Hepatocyte (in vitro differentiated cells): ENCODE measurements at regions not wholly inside any gene's neighbourhood (a gene's known extent, or its start where the extent isn't known, plus 50 kb on each side); places are given as distances from the start of the nearest gene placed in this dataset.

ENCODE experiments used
- DNase-seq: peaks from one replicate; pipeline ENCODE4 v3.0.0-alpha.2; 2016; ENCODE audit warnings: low spot score
- H2AFZ ChIP-seq: fragments of 200-600 bp; sonication (generic); 2 replicates; pipeline ENCODE4 v1.6.0; 2016; ENCODE audit warnings: antibody characterized with exemption, mild to moderate bottlenecking
- H3K27ac ChIP-seq: fragments of 200-600 bp; sonication (generic); 2 replicates; pipeline ENCODE4 v1.5.1; 2016; ENCODE audit warnings: mild to moderate bottlenecking
- H3K27me3 ChIP-seq: fragments of 200-600 bp; sonication (generic); 2 replicates; pipeline ENCODE4 v1.6.1; 2016
- H3K36me3 ChIP-seq: fragments of 200-600 bp; sonication (generic); replicated peaks from 2 replicates; pipeline ENCODE4 v1.5.1; 2016; ENCODE audit warnings: low read depth; ENCODE audit not compliant: insufficient read depth
- H3K4me1 ChIP-seq: fragments of 200-600 bp; sonication (generic); 2 replicates; pipeline ENCODE4 v1.5.1; 2016; ENCODE audit warnings: mild to moderate bottlenecking, moderate library complexity; ENCODE audit not compliant: insufficient read depth
- H3K4me2 ChIP-seq: fragments of 200-600 bp; sonication (generic); 2 replicates; pipeline ENCODE4 v1.6.0; 2016
- H3K4me3 ChIP-seq: fragments of 200-600 bp; sonication (generic); 2 replicates; pipeline ENCODE4 v1.5.1; 2016; ENCODE audit warnings: mild to moderate bottlenecking
- H3K79me2 ChIP-seq: fragments of 200-600 bp; sonication (generic); 2 replicates; pipeline ENCODE4 v1.6.0; 2017; ENCODE audit warnings: mild to moderate bottlenecking
- H3K9me2 ChIP-seq: fragments of 200-600 bp; sonication (generic); replicated peaks from 2 replicates; pipeline ENCODE4 v1.6.0; 2017; ENCODE audit warnings: mild to moderate bottlenecking; ENCODE audit not compliant: insufficient read depth
- H3K9me3 ChIP-seq: fragments of 200-600 bp; sonication (generic); 2 replicates; pipeline ENCODE4 v1.5.1; 2016; ENCODE audit warnings: low read depth, mild to moderate bottlenecking
- H4K20me1 ChIP-seq: fragments of 200-600 bp; sonication (generic); 2 replicates; pipeline ENCODE4 v1.6.0; 2016; ENCODE audit warnings: mild to moderate bottlenecking; ENCODE audit not compliant: insufficient read depth, poor library complexity, severe bottlenecking
- EZH2 ChIP-seq: fragments of 200-600 bp; sonication (generic); IDR thresholded peaks from 2 replicates; pipeline ENCODE4 v1.6.1; 2016; ENCODE audit warnings: antibody characterized with exemption, mild to moderate bottlenecking, borderline replicate concordance
- EZH2phosphoT487 ChIP-seq: fragments of 200-600 bp; sonication (generic); IDR thresholded peaks from one replicate; pipeline ENCODE4 v1.6.1; 2018; ENCODE audit warnings: antibody characterized with exemption, mild to moderate bottlenecking, low read depth, moderate library complexity; ENCODE audit not compliant: unreplicated experiment, severe bottlenecking
- WGBS: methylation state at CpG from one replicate; pipeline ENCODE4 v1.1.6; 2016; ENCODE audit warnings: low lambda C conversion rate; ENCODE audit errors: missing lambda C conversion rate; 5-methylcytosine and 5-hydroxymethylcytosine counted together
- TF ChIP-seq, protein P1 (sequence below): fragments of 200-600 bp; sonication (generic); IDR thresholded peaks from 2 replicates; pipeline ENCODE4 v1.5.1; 2016; ENCODE audit warnings: antibody characterized with exemption, mild to moderate bottlenecking; ENCODE audit not compliant: poor library complexity

GRCh38 chr6:119459207-119459974 is 109.8 kb upstream of the MAN1A1 start:
- H3K27me3 ChIP-seq, result no peaks in the 10 kb centered on the region
- no peak overlapping the region for H3K4me2 ChIP-seq
- H3K36me3 ChIP-seq, result no peaks in the 10 kb centered on the region
- DNase-seq, result no peak
- TF ChIP-seq EZH2phosphoT487 (no peak), EZH2 (no peak)
- TF ChIP-seq, protein P1, sequence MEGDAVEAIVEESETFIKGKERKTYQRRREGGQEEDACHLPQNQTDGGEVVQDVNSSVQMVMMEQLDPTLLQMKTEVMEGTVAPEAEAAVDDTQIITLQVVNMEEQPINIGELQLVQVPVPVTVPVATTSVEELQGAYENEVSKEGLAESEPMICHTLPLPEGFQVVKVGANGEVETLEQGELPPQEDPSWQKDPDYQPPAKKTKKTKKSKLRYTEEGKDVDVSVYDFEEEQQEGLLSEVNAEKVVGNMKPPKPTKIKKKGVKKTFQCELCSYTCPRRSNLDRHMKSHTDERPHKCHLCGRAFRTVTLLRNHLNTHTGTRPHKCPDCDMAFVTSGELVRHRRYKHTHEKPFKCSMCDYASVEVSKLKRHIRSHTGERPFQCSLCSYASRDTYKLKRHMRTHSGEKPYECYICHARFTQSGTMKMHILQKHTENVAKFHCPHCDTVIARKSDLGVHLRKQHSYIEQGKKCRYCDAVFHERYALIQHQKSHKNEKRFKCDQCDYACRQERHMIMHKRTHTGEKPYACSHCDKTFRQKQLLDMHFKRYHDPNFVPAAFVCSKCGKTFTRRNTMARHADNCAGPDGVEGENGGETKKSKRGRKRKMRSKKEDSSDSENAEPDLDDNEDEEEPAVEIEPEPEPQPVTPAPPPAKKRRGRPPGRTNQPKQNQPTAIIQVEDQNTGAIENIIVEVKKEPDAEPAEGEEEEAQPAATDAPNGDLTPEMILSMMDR, result no peak
- 53% methylated on average over 6 of the region's 6 CpGs for WGBS
- no peak overlapping the region for H3K4me3 ChIP-seq
- H4K20me1 ChIP-seq, result no peaks in the 10 kb centered on the region
- H3K9me3 ChIP-seq, result no peaks in the 10 kb centered on the region
- H3K79me2 ChIP-seq, result no peaks in the 10 kb centered on the region
- H3K4me1 ChIP-seq, result no peaks in the 10 kb centered on the region
- no peaks in the 10 kb centered on the region for H3K9me2 ChIP-seq
- no peak overlapping the region for H2AFZ ChIP-seq
- H3K27ac ChIP-seq, result no peak overlapping the region

GRCh38 chr6:119454714-119455113 is 105.2 kb upstream of the MAN1A1 start:
- H3K4me1 ChIP-seq, result no peaks in the 10 kb centered on the region
- DNase-seq, result no peak
- H4K20me1 ChIP-seq, result no peaks in the 10 kb centered on the region
- H3K27ac ChIP-seq, result no peak overlapping the region
- 94% methylated on average over 2 of the region's 2 CpGs for WGBS
- H3K36me3 ChIP-seq, result no peaks in the 10 kb centered on the region
- H3K4me3 ChIP-seq, result no peak overlapping the region
- no peak overlapping the region for H2AFZ ChIP-seq
- no peaks in the 10 kb centered on the region for H3K9me2 ChIP-seq
- H3K9me3 ChIP-seq, result no peaks in the 10 kb centered on the region
- no peak overlapping the region for H3K4me2 ChIP-seq
- no peak for TF ChIP-seq EZH2
- TF ChIP-seq, protein P1, result no peak
- no peak for TF ChIP-seq EZH2phosphoT487
- no peaks in the 10 kb centered on the region for H3K27me3 ChIP-seq
- no peaks in the 10 kb centered on the region for H3K79me2 ChIP-seq

GRCh38 chr6:119453242-119454200 is 104.0 kb upstream of the MAN1A1 start:
- Histone ChIP-seq H3K79me2 (no peaks in the 10 kb centered on the region), H3K9me2 (no peaks in the 10 kb centered on the region), H3K4me3 (no peak overlapping the region), H2AFZ (no peak overlapping the region), H3K9me3 (no peaks in the 10 kb centered on the region), H3K36me3 (no peaks in the 10 kb centered on the region), H3K4me1 (no peaks in the 10 kb centered on the region), H3K27me3 (no peaks in the 10 kb centered on the region), H3K27ac (no peak overlapping the region), H4K20me1 (no peaks in the 10 kb centered on the region), H3K4me2 (no peak overlapping the region)
- DNase-seq, result no peak
- WGBS, result 85% methylated on average over 6 of the region's 6 CpGs
- no peak for TF ChIP-seq EZH2phosphoT487
- TF ChIP-seq, protein P1, result no peak
- TF ChIP-seq EZH2, result no peak
